Ectodermal cell (in vitro differentiated cells): ENCODE measurements at regions not wholly inside any gene's neighbourhood (a gene's known extent, or its start where the extent isn't known, plus 50 kb on each side); places are given as distances from the start of the nearest gene placed in this dataset.

Source experiments
- H3K27ac ChIP-seq: 2 replicates; pipeline ENCODE4 v1.7.0; 2013; ENCODE audit warnings: mild to moderate bottlenecking, low read depth, low read length; ENCODE audit not compliant: insufficient read depth, poor library complexity, severe bottlenecking
- H3K27me3 ChIP-seq: 2 replicates; pipeline ENCODE4 v1.7.0; 2013; ENCODE audit warnings: mild to moderate bottlenecking, low read length; ENCODE audit not compliant: insufficient read depth, control insufficient read depth, poor library complexity, severe bottlenecking
- H3K36me3 ChIP-seq: one replicate; pipeline ENCODE4 v1.7.0; 2013; ENCODE audit warnings: low read length; ENCODE audit not compliant: control insufficient read depth, insufficient read depth
- H3K4me1 ChIP-seq: one replicate; pipeline ENCODE4 v1.7.0; 2013; ENCODE audit warnings: low read length; ENCODE audit not compliant: control insufficient read depth, insufficient read depth
- H3K4me3 ChIP-seq: 2 replicates; pipeline ENCODE4 v1.7.0; 2013; ENCODE audit warnings: low read depth, low read length, control low read depth; ENCODE audit not compliant: insufficient read depth
- H3K9me3 ChIP-seq: 2 replicates; pipeline ENCODE4 v1.7.0; 2013; ENCODE audit warnings: mild to moderate bottlenecking, low read length, moderate library complexity; ENCODE audit not compliant: control insufficient read depth
- WGBS, 2 experiments: methylation state at CpG; one replicate each; pipeline ENCODE4 v1.1.7; 2013; ENCODE audit warnings: missing lambda C conversion rate in 2 of 2; 5-methylcytosine and 5-hydroxymethylcytosine counted together

DNA sequence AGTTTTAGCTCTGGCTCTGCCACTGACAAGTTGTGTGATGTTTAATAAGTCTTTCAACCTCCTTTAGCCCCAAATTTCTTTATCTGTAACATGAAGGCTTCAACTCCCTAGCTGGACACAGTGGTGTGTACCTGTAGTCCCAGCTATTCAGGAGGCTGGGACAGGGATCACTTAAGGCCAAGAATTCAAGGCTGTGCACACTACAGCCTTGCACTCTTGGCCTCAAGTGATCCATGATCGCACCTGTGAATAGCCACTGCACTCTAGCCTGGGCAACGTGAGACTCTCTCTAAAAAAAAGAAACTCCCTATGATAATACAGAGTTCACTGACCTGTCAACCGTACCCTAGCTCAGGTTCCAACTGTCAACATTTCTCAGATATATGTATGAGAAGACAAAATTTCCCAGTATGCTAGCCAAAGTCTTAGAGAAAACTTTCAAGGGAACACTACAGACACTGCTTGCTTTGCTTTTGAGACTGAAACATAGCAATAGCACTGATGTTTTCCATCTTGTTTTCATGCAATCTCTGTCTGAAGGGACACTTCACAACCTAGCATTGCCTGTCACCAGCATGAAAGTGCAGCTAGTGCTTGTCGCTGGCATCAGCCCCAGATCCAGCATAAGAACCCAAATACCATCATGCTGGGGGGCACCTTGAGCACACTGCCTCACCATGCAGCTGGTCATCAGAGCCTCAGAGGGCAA, 51.6 kb upstream of the PTPN13 start:
- no peak overlapping the region for H3K27ac ChIP-seq
- H3K4me1 ChIP-seq = peaks cover 35% of the 10 kb centered on the region
- H3K36me3 ChIP-seq = no peaks in the 10 kb centered on the region
- WGBS, 2 experiments = 86 to 94% methylated on average over 4 of the region's 4 CpGs
- H3K4me3 ChIP-seq = no peak overlapping the region
- H3K9me3 ChIP-seq = no peaks in the 10 kb centered on the region
- H3K27me3 ChIP-seq = no peaks in the 10 kb centered on the region

DNA sequence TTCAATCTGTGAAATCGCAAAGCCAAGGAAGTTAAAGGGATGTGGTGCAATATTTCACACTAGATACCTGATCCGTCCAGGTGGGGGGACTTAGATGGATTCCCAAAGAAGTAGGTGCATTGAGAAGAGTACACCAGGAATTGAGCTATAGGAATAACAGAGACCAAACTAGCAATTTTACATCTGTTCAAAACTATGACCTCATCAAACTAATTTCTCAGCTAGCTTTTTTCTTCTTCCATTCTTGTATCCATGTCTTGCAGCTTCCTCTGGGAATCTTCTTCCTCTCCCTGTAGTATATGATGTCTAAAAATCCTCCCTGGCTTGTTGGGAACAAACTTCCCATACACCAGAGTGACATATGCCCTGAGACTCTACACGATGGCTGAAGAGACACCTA, 51.0 kb upstream of the PTPN13 start:
- Histone ChIP-seq H3K27ac (peak overlapping the region; percentile 96), H3K36me3 (no peaks in the 10 kb centered on the region), H3K9me3 (no peaks in the 10 kb centered on the region), H3K4me1 (peaks cover 35% of the 10 kb centered on the region), H3K27me3 (no peaks in the 10 kb centered on the region), H3K4me3 (no peak overlapping the region)
- 92 to 94% methylated on average over 3 of the region's 3 CpGs for WGBS, 2 experiments

DNA sequence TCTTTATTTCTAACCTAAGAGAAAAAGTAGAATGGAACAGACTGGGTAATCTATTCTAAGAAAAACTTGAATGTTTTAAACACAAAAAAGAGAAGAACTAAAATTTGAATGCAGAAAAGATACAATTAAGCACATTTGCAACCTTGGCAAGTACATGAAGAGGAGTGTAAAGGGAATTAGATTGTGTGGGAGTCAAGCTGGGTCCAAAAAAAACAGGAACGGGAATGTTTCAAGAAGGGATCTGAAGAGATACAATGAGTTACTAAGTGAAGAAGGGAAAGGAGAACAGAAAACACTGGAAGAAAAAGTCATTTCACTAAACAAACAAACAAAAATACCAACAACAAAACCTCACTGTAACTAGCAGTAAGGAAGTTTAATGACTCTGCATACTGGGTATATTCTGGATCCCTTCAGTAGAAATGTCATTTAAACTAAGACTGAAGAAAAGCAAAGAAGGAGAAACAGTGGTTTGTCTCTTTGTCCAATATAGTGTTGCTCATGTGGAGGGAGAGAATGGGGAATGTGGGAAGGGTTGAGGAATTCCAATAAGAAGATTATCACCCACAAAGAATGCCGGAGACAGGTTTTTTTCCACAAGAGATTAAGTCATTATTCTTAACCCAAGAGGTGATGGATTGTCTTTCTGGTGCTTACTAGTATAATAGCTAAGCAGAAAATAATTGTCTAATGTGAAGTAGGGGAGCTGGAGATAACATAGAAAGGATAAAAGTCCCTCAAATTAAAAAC, 50.4 kb upstream of the PTPN13 start:
- H3K4me1 ChIP-seq = peaks cover 35% of the 10 kb centered on the region

DNA sequence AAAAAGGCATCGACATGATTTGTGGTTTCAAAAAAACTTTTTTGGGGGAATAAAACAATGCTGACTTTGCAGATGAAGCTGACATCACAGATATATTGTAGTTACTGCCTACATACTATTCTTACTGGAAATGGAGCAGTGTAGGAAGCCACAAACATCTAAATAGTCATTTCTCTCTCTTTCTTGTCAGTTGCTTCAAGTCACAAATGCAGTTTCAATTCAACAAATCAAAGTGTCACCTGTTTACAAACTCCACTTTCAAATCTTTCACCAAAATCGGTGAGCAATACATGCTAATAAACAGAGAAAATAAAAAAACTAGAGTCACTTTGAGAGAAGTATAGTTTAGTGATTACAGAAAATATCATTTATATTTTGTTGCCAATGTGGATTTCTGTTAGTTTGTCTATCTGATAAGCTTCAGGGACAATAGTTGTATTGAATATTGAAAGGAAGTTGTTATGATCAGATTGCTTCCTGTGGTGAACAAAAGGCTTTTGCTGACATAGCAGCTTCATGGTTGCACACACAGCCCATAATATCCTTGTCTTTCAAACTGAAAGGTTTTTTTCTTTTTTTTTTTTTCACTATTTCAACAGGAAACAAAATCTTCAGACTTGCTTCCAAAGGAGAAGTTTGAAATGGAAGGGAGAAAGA, 49.7 kb upstream of the PTPN13 start:
- Histone ChIP-seq H3K27me3 (no peaks in the 10 kb centered on the region), H3K27ac (peak overlapping the region; percentile 96), H3K9me3 (no peaks in the 10 kb centered on the region), H3K4me1 (peaks cover 35% of the 10 kb centered on the region), H3K4me3 (no peak overlapping the region), H3K36me3 (no peaks in the 10 kb centered on the region)
- 53 to 67% methylated on average over 1 of the region's 2 CpGs for WGBS, 2 experiments

More for the DNA sequence above, 50.4 kb upstream of the PTPN13 start:
- 37 to 42% methylated on average over 2 of the region's 2 CpGs for WGBS, 2 experiments
- Histone ChIP-seq H3K36me3 (no peaks in the 10 kb centered on the region), H3K27me3 (no peaks in the 10 kb centered on the region), H3K4me3 (no peak overlapping the region), H3K27ac (peak overlapping the region; percentile 96), H3K9me3 (no peaks in the 10 kb centered on the region)
